CD4-positive, alpha-beta T cell (primary cell): ENCODE measurements at regions not wholly inside any gene's neighbourhood (a gene's known extent, or its start where the extent isn't known, plus 50 kb on each side); places are given as distances from the start of the nearest gene placed in this dataset.

Experiments used
- ATAC-seq: fragments of 200-7000 bp; cut with Tn5 transposase; one replicate; pipeline ENCODE4 v1.10.0; 2022; ENCODE audit warnings: mild to moderate bottlenecking; ENCODE audit not compliant: poor library complexity
- CTCF ChIA-PET: fragments of 350-600 bp; sonication (Branson Sonifier 250); formaldehyde crosslinking; loops from one replicate; lab custom pipeline; 2021; ENCODE audit warnings: antibody characterized with exemption, inconsistent platforms; lab: Charles Lee
- POLR2A ChIA-PET: fragments of 350-600 bp; sonication (Branson Sonifier 250); formaldehyde crosslinking; loops from one replicate; lab custom pipeline; 2021; ENCODE audit warnings: antibody characterized with exemption, inconsistent platforms; lab: Charles Lee
- DNase-seq, 14 experiments: peaks; one replicate each; pipeline ENCODE4 v3.0.0-alpha.2; 2013 to 2020; ENCODE audit warnings: mixed read lengths in 2 of 14
- H3K27ac ChIP-seq, 2 donors: one replicate each; pipeline versions ENCODE4 v1.5.1 to v1.7.0; 2013; ENCODE audit warnings: low read length in 2 of 2, low read depth in 1 of 2, mild to moderate bottlenecking in 1 of 2
- H3K27me3 ChIP-seq, 2 experiments: 1 replicate in 1 of 2; 2 replicates in 1 of 2; pipeline versions ENCODE4 v1.6.1 to v1.7.0; 2013; ENCODE audit warnings: low read length in 2 of 2, control low read depth in 1 of 2, mild to moderate bottlenecking in 1 of 2, moderate library complexity in 1 of 2; ENCODE audit not compliant: insufficient read depth in 2 of 2, control insufficient read depth in 1 of 2
- H3K36me3 ChIP-seq: one replicate; pipeline ENCODE4 v1.6.1; 2013; ENCODE audit warnings: low read length, control low read depth; ENCODE audit not compliant: insufficient read depth
- H3K4me1 ChIP-seq: one replicate; pipeline ENCODE4 v1.6.1; 2013; ENCODE audit warnings: low read length, control low read depth; ENCODE audit not compliant: insufficient read depth
- H3K4me3 ChIP-seq: one replicate; pipeline ENCODE4 v1.5.1; 2013; ENCODE audit warnings: mild to moderate bottlenecking, low read length, moderate library complexity
- H3K9me3 ChIP-seq, 2 experiments: 1 replicate in 1 of 2; 2 replicates in 1 of 2; pipeline versions ENCODE4 v1.6.1 to v1.7.0; 2013; ENCODE audit warnings: low read length in 2 of 2, mild to moderate bottlenecking in 2 of 2, control low read depth in 1 of 2, moderate library complexity in 1 of 2; ENCODE audit not compliant: control insufficient read depth in 1 of 2, insufficient read depth in 1 of 2
- H3K27ac Mint-ChIP-seq: one replicate; pipeline ENCODE4 v1.8.0; 2020; ENCODE audit warnings: mixed read lengths
- H3K27me3 Mint-ChIP-seq: one replicate; pipeline ENCODE4 v1.8.0; 2021; ENCODE audit warnings: mixed read lengths
- H3K36me3 Mint-ChIP-seq: one replicate; pipeline ENCODE4 v1.8.0; 2021; ENCODE audit warnings: low read depth, mixed read lengths
- H3K4me1 Mint-ChIP-seq: one replicate; pipeline ENCODE4 v1.8.0; 2021; ENCODE audit warnings: low read depth, mixed read lengths
- H3K4me3 Mint-ChIP-seq: one replicate; pipeline ENCODE4 v1.8.0; 2020; ENCODE audit warnings: mild to moderate bottlenecking, mixed read lengths
- H3K9me3 Mint-ChIP-seq: one replicate; pipeline ENCODE4 v1.8.0; 2020; ENCODE audit warnings: mixed read lengths
- intact Hi-C, 2 experiments: fragments of 100-400 bp; cut with DNase I in 1 of 2; cut with micrococcal nuclease in 1 of 2; formaldehyde crosslinking; loops; one replicate each; pipeline versions ENCODE4 v1.15.1 to v1.9.0; 2023 to 2025; cut with DNase I, micrococcal nuclease
- TF ChIP-seq, protein P1 (sequence below): fragments of 200-600 bp; IDR thresholded peaks from one replicate; pipeline ENCODE4 v1.8.0; 2022; ENCODE audit warnings: antibody characterized with exemption, mild to moderate bottlenecking

DNA sequence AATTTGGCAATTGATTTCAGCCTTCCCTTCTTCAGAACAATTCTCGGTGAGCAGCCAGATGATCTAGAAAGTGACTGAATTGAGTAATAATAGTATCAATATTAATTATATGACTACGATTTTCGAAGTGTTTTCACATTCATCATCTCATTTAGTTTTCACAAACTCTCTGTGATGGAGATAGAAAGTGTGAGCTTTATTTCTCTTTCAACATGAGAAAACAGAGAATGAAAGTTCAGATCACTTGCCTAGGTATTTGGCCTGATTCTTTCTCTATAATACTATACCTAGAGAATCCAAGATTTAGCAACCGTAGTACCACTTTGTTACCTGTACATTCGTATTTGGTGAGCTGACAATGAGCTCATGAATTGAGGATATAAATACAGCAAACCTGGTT is 739.2 kb upstream of the NR2F2 start:
- Histone ChIP-seq H3K4me1 (no peaks in the 10 kb centered on the region), H3K9me3 (no peaks in the 10 kb centered on the region), H3K27ac (no peak overlapping the region), H3K27me3 (no peaks in the 10 kb centered on the region), H3K4me3 (no peak overlapping the region), H3K36me3 (no peaks in the 10 kb centered on the region)
- Mint-ChIP-seq H3K27me3 (no peaks in the 10 kb centered on the region), H3K27ac (no peak overlapping the region), H3K4me1 (no peaks in the 10 kb centered on the region), H3K4me3 (no peak overlapping the region), H3K36me3 (no peaks in the 10 kb centered on the region), H3K9me3 (no peaks in the 10 kb centered on the region)
- ChIA-PET POLR2A (no interaction called here), CTCF (no interaction called here)
- no peak for DNase-seq
- ATAC-seq, result no peak
- TF ChIP-seq, protein P1, sequence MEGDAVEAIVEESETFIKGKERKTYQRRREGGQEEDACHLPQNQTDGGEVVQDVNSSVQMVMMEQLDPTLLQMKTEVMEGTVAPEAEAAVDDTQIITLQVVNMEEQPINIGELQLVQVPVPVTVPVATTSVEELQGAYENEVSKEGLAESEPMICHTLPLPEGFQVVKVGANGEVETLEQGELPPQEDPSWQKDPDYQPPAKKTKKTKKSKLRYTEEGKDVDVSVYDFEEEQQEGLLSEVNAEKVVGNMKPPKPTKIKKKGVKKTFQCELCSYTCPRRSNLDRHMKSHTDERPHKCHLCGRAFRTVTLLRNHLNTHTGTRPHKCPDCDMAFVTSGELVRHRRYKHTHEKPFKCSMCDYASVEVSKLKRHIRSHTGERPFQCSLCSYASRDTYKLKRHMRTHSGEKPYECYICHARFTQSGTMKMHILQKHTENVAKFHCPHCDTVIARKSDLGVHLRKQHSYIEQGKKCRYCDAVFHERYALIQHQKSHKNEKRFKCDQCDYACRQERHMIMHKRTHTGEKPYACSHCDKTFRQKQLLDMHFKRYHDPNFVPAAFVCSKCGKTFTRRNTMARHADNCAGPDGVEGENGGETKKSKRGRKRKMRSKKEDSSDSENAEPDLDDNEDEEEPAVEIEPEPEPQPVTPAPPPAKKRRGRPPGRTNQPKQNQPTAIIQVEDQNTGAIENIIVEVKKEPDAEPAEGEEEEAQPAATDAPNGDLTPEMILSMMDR, result no peak
- intact Hi-C loops, result no loop called here

DNA sequence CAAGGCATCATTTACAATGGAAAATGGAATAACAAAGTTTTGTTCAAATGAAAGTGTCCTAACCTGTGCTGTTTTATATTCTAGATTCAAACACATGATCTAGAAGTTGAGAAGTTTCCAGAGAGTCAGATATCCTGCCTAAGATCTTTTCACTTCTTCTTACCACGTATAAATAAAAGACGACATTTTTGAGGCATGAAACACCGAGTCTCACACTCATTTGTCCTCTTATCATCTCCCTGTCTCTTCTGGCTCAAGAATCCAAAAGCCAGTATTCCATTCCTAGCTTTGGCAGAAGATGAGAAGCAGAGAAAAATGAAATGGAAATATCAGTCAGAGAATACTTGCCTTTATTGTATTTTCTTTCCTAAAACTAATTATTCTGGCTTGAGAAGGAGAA is 738.6 kb upstream of the NR2F2 start:
- Mint-ChIP-seq H3K9me3 (no peaks in the 10 kb centered on the region), H3K27me3 (no peaks in the 10 kb centered on the region), H3K4me1 (no peaks in the 10 kb centered on the region), H3K36me3 (no peaks in the 10 kb centered on the region), H3K4me3 (no peak overlapping the region), H3K27ac (no peak overlapping the region)
- intact Hi-C loops, result no loop called here
- CTCF ChIA-PET, result no interaction called here
- H3K4me1 ChIP-seq, result no peaks in the 10 kb centered on the region
- no peaks in the 10 kb centered on the region for H3K36me3 ChIP-seq
- no peak overlapping the region for H3K27ac ChIP-seq
- no peak for ATAC-seq
- POLR2A ChIA-PET, result no interaction called here
- H3K4me3 ChIP-seq, result no peak overlapping the region
- no peak for DNase-seq
- no peaks in the 10 kb centered on the region for H3K9me3 ChIP-seq
- TF ChIP-seq, protein P1, result no peak
- no peaks in the 10 kb centered on the region for H3K27me3 ChIP-seq

DNA sequence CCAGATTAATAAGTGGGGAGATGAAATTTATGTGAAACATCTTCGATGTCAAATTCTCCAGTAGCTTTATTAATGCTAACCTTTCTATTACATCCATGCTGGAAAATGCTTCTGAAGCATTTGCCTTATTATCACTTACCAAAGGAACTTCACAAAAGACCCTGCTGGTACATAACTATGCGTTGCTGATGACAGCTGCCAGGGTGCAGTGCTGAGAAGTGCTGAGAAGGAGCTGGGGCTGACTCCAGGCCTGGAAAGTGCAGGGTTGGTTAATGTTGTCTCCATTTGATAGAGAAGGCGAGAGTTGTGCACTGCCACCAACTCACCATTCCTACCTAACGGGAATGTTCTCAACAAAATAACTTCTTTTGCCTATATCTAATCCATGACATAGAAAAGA is 736.0 kb upstream of the NR2F2 start:
- POLR2A ChIA-PET, result no interaction called here
- Mint-ChIP-seq H3K9me3 (no peaks in the 10 kb centered on the region), H3K27me3 (no peaks in the 10 kb centered on the region), H3K36me3 (no peaks in the 10 kb centered on the region), H3K4me1 (no peaks in the 10 kb centered on the region), H3K27ac (no peak overlapping the region), H3K4me3 (no peak overlapping the region)
- no peaks in the 10 kb centered on the region for H3K4me1 ChIP-seq
- intact Hi-C loops, result no loop called here
- H3K27me3 ChIP-seq, result no peaks in the 10 kb centered on the region
- H3K27ac ChIP-seq, result no peak overlapping the region
- no peaks in the 10 kb centered on the region for H3K36me3 ChIP-seq
- CTCF ChIA-PET, result no interaction called here
- DNase-seq (no peak), ATAC-seq (no peak)
- TF ChIP-seq, protein P1, result no peak
- no peak overlapping the region for H3K4me3 ChIP-seq
- no peaks in the 10 kb centered on the region for H3K9me3 ChIP-seq
